Putamen (tissue), 1 donor: ENCODE measurements at regions not wholly inside any gene's neighbourhood (a gene's known extent, or its start where the extent isn't known, plus 50 kb on each side); places are given as distances from the start of the nearest gene placed in this dataset.
"Not testable (repeated sequence)": the region's sequence is repeated elsewhere in the genome, so short reads cannot be mapped to it uniquely, and the experiment has no call there.

ENCODE experiments used
- DNase-seq: peaks from one replicate; pipeline ENCODE4 v3.0.0-alpha.2; 2016; ENCODE audit warnings: low spot score

DNA sequence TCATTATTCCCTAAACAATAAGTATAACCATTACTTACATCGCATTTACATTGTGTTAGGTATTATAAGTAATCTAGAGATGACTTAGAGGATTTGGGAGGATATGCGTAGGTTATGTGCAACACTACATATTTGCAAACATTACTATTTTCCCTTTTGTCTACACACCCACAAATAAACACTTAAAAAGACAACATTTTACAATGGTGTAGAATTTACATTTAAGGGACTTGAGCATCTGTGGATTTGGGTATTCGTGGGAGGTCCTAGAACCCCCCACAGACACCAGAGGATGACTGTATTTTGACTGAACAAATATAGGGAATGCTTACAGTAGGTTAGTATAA, 220.2 kb upstream of the MYO3A start:
- no peak for DNase-seq

DNA sequence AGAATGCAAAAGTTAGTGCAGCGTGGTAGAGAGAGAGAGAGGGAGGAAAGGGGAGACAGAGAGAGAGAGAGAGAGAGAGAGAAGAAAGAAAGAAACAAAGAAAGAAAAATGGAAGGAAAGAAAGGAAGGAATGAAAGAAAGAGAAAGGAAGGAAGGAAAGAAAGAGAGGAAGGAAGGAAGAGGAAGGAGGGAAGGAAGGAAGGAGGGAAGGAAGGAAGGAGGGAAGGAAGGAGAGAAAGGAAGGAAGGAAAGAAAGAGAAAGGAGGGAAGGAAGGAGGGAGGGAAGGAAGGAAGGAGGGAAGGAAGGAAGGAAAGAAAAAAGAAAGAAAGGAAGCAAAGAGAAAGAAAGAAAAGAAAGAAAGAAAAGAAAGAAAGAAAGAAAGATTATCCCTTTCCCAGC, 209.8 kb upstream of the MYO3A start:
- DNase-seq = no peak

DNA sequence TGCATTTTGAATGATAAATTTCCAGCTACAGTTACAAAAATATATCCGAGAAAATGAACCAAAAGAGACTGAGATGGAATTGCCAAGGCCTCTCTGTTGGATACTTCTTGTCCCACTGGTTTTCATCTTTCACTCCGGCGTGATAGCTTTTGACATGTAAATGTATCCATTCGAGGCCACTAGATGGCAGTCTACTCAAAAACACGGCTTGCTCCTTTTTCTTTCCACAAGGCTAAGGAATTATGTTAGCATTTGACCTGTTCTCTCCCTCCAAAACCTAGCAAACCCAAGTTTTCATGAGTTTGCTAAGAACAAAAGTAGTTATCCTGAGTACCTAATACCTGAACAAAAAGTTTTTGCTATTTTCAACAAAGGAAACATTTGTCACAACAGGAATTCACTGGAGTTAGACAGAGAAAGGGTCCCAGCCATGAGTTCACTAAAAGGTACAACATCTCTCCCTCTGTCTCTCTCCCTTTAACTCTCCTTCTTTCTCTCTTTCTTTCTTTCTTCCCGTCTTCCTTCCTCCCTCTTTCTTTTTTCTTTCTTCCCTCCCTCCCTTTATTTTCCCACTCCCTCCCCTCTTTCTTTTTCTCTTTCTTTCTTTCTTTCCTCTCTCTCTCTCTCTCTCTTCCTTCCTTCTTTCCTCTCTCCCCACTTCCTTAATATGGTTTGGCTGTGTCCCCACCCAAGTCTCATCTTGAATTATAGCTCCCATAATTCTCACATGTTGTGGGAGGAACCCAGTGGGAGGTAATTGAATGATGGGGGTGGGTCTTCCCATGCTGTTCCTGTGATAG, 207.9 kb upstream of the MYO3A start:
- peak; percentile 28 for DNase-seq

DNA sequence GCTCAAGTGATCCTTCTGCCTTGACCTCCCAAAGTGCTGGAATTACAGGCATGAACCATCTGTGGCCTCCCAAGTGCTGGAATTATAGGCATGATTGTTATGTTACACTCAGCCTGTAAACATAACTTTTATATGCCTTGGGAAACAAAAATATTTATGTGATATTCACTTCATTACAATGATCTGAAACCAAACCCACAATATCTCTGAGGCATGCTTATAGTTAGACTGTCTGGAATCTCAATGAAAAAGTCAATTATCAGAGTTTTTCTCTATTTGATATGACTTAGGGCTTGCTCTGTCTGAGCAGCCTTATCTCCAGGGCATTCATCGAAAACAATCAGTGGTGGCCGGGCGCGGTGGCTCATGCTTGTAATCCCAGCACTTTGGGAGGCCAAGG, 195.3 kb upstream of the MYO3A start:
- no peak for DNase-seq

DNA sequence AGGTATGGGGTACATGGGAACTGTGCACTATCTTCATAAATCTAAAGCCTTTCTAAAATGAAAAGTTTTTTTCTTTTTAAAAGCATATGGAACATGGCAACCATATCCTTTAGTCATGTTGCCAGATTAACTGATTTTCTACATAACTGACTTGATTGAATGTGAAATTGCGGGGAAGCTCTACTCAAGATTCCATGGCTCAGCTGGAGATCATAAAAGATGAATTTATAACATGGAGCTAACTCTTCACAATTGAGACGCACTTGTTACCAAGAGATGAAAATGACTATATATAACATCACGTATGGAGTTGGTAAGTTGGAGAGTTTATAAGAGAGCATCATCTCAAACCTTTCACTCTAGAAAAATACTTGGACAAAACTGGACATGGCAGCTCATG, 190.2 kb upstream of the MYO3A start:
- DNase-seq = no peak

DNA sequence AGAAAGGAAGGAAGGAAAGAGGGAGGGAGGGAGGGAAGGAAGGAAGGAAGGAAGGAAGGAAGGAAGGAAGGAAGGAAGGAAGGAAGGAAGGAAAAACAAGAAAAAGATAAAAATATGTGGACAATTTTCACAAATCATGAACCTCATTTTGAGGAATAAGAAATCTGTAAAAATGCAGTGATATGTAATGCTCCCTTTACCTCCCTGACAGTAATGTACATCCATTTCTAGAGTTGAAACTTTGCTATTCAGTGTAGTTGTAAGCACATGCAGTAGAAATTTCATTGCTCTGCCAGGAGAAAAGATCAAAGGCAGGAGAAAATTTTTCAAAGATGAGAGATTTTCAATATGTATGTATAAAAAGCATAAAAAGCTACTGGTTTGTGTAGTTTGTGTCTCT, 189.5 kb upstream of the MYO3A start:
- DNase-seq = no peak

DNA sequence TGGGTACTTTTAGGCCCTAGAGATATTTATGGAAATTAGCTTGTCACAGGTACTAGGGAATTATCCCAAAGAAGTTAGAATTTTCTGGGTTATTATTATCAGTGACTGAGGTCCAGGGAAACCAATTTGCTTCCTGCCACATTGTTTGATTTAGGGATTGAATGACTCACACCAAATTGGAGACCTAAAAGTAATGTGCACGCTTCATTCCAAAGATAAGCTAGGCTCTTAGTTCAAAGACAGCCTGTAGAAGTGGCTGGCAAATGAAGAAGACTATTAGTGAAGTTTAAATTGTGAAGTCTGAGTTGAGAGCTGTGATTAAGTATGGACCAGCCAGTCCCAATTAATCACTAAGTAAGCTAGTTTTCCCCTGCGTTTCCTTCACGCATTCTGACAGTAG, 188.1 kb upstream of the MYO3A start:
- DNase-seq = no peak

DNA sequence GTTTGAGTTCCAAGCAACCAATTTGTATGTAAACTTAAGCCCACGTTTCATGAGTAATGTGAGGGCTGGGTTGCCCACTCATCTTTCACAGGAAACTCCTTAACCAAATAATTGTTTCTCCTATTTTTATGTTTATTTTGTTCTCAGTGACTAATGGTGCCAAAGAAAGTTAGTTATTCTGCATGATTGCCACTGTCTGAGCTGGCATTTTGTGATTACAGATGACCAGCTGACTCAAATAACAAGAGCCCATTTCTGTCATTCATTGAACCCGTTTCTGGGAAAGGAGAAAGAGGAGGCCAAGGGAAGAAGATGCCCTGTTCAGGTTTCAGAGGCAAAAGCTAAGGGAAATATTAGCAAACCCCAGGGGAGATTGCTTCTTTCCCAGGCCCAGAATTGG, 186.9 kb upstream of the MYO3A start:
- DNase-seq = no peak

DNA sequence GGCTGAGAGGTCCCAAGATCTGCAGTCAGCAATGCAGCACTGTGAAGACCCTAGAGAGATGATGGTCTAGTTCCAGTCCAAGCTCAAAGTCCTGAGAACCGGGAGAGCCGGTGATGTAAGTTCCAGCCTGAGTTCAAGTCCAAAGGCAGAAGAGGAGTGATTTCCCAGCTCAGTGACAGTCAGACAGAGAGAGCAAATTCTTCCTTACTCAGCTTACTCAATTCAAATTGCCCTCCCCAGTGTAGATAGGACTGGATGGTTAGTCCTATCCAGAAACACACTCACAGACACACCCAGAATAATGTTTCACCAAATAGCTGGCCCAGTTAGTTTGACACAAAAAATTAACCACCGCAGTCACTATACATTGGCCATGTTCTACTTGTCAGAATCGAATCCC, 185.5 kb upstream of the MYO3A start:
- no peak for DNase-seq

DNA sequence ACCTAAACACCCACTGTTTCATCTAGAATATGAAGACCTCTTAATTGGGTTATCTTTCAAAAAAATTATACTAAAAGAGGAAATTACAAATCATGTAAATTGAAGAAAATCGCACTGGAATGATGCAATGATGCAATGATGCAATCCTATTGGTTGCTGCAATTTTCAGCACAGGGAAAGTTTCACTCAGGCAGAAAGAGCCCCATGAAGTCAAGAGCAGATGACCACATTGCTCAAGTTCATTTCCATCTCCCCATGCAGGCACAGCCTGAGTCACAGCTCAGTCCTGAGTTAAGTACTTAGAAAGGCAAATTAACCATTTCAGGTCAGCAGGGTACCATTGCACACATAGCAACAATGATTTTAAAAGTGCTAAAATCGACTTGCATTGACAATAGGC, 180.3 kb upstream of the MYO3A start:
- no peak for DNase-seq

DNA sequence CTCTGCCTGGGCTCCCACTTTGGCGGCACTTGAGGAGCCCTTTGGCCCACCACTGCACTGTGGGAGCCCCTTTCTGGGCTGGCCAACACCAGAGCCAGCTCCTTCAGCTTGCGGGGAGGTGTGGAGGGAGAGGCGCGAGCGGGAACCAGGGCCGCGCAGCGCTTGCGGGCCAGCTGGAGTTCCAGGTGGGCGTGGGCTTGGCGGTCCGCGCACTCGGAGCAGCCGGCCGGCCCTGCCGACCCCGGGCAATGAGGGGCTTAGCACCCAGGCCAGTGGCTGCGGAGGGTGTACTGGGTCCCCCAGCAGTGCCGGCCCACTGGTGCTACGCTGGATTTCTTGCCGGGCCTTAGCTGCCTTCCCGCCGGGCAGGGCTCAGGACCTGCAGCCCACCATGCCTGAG, 178.2 kb upstream of the MYO3A start:
- not testable (repeated sequence) for DNase-seq

DNA sequence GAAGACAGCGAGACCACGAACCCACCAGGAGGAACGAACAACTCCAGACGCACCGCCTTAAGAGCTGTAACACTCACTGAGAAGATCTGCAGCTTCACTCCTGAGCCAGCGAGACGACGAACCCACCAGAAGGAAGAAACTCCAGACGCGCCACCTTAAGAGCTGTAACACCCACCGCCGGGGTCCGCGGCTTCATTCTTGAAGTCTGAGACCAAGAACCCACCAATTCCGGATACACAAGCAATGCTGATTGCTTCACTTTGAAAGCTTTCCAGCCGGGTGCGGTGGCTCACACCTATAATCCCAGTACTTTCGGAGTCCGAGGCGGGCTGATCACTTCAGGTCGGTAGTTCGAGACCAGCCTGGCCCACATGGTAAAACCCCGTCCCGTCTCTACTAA, 177.2 kb upstream of the MYO3A start:
- no peak for DNase-seq

DNA sequence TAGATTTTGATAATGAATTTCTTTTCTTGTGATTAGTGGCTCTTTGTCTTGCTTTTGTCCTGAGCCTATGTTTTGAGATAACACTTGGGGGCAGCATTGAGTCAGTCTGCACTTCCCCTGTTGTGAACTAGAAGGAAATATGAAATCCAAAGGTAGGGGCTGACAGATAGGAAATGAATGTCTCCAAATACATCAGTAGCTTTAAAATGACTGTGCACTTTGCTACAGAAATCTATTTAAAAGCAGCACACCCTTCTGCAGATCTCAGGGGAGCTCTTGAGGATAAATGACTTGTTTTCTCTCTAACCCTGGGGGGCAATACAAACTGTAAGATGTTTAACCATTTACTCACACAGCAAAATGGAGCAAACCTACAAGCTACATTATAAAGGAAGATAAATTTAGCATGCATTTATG, 176.0 kb upstream of the MYO3A start:
- DNase-seq = peak; percentile 73

DNA sequence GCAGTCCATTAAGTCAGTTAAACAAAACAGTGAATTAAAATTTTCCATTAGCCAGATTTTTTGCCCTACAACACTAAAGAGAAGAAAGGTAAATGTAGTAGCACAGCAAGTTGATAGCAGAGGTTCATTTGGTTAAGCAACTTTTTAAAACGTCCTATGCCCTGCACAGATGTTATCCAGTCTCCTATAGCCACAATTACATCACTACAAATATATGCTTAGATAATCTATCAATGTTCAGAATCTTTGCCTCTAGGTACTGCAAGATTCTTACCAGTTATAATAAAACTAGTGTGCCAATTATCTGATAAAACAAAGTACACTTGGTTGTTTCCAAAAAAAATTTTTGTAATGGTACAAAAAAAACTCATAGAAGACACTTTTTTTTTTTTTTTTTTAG, 175.5 kb upstream of the MYO3A start:
- DNase-seq = no peak

DNA sequence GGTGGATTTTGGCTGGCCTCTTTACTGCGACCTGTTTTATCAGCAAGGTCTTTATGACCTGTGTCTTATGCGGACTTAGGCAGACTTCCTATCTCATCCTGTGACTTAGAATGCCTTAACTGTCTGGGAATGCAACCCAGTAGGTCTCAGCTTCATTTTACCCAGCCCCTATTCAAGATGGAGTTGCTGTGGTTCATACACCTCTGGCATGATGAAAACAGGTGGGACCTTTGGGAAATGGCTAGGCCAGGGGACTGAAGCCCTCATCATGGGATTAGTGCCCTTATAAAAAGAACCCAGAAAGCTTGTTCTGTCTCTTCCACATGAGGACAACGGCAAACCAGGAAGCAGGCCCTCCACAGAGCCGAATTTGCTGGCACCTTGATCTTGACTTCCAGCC, 172.1 kb upstream of the MYO3A start:
- no peak for DNase-seq

DNA sequence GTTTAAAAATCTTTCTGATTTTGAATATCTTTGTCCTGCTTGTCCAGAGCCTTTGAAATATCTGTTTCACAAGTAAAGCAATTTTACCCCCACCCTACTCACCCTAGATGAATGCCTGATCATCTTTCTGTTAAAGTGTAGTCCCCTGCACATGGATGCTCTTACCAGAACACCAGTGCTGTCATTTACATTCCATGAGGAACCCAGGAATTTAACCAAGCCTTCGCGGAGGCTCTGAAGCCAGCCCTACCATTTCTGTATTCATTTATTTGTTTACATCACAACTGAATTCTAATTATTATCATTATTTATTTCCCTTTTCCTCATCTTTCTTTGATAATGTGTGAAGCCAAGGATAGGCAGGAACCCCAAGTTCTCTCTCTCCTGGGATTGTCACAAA, 167.8 kb upstream of the MYO3A start:
- no peak for DNase-seq

DNA sequence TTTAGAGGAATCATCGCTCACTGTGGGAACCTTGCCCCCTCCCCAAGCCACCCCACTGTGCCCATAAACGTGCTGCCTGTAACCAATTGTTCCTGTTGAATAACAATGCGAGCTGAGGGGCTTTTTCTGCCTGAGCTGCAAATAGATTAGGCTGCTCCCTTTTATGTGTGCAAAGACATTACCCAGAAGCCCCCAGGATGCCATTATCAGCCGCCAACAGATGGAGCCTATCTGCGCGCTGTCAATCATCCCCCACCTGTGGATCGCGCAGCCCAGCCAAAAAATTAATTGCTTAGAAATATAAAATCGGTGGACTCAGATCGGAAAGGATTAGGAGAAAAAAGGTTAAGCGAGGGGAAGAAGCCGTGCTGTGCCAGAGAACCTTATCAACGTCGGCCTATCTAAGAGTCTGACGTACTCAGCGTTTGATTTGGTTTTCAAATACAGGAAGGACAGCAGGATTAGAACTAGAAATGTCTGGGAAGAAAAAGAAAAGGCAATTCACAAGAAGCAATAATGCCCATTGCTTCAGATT, 167.3 kb upstream of the MYO3A start:
- no peak for DNase-seq

DNA sequence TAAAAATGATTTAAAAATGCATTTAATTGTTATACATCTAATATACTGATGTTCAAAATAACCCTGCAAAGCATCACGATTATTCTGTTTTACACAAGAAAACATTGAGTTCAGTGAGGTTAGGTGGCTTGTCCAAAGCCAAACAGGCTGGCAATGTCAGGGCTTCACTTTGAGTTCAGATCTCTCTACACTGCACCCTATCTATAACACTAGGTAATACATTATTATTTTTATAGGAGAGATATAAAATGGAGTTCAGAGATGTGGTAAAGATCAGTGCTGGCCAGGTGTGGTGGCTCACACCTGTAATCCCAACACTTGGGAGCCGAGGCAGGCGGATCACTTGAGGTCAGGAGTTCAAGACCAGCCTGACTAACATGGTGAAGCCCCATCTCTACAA, 165.9 kb upstream of the MYO3A start:
- no peak for DNase-seq

DNA sequence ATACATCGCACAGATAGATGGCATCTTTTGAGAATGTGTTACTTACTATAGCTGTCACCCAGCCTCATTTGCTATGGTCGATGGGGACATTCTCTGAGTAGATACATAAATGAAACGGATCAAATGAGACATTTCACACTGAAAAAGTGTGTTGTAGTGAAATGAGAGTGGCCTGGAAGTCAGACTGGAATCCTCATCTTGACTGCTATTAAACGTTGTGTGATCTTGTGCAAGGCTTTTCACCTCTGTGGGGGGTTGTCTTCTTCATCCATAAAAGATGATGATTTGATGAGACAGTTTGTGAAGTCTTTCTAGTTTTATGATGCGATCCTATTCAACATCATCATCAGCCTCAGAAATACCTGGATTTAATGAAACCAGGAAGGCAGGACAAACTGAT, 155.4 kb upstream of the MYO3A start:
- DNase-seq = no peak

DNA sequence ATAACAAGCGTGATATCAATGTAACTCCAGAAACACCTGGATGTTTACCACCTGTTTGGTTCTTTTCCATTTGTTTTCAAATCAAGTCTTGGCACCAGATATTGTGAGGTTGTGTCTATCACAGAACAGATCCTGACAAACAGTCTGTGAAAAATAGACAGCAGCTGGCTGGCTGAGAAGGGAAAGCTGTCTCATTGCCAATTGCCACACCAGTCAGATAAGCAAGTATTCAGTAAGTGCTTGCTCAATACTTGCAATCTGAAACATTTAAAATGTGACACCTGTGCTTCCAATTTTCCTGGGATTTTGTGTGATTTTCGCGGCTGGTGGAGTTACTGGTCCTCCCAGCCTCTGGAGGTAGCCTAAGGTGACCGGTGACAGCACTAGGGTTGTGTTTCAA, 147.9 kb upstream of the MYO3A start:
- no peak for DNase-seq

DNA sequence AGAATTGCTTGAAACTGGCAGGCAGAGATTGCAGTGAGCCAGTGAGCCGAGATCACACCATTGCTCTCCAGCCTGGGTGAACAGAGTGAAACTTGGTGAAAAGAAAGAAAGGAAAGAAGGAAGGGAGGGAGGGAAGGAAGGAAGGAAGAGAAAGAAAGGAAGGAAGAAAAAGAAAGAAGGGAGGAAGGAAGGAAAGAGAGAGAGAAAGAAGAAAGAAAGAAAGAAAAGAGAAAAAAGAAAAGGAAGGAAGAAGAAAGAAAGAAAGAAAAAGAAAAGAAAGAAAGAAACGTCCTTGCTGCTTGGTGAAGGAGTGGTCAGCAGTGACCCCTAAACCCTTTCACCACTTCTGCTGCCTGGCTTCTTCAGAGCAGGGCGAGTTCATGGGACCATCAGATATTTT, 147.1 kb upstream of the MYO3A start:
- no peak for DNase-seq

DNA sequence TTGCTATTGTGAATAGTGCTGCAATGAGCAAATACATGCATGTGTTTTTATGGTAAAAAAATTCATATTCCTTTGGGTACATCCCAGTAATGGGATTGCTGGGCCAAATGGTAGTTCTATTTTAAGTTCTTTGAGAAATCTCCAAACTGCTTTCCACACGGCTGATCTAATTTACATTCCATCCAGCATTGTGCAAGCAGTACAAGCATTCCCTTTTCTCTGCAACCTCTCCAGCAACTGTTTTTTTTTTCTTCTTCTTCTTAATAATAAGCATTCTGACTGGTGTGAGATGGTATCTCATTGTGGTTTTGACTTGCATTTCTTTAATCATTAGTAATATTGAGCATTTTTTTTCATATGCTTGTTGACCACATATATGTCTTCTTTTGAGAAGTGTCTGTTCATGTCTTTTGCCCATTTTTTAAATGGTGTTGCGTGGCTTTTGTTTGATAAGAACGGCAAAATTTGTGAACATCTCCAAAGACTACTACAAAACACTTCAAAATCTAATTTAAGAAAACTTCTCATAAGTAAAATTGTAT, 136.1 kb upstream of the MYO3A start:
- no peak for DNase-seq

DNA sequence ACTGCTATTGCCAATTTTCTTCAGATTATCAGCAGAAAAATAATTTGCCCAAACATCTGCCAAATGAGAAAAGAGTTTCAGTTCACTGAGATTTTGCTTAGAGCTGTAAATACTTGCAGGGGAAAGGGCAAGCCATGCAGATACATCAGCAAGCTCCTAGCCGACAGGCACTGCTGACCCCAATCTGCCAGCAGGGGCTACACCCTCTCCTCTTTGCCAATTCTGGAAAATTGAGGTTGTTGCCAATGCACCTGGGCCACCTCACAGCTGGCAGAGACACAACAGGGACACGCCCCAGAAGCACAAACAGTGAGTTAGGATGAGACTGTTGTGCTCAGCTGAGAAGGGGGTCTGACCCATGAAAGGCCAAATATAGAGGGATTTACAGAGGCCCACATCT, 129.5 kb upstream of the MYO3A start:
- DNase-seq = no peak

DNA sequence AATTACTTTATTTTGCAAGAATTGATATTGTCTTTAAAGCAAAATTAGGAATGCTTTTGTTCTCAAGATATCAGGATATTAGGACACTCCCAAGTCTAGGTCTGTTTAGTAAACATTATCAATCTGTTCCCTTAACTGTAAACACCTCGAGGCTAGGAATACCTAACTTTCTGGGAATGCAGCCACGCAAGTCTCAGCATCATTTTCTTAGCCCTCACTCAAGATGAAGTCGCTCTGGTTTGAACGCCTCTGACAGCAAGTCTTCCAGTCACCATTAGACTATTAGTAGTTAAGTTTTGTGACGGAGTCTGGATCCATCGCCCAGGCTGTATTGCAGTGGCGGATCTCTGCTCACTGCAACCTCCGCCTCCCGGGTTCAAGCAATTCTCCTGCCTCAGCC, 128.0 kb upstream of the MYO3A start:
- DNase-seq = no peak
